Liver (tissue), 8 donors: ENCODE measurements at regions not wholly inside any gene's neighbourhood (a gene's known extent, or its start where the extent isn't known, plus 50 kb on each side); places are given as distances from the start of the nearest gene placed in this dataset.

Source experiments
- DNase-seq: peaks from one replicate; pipeline ENCODE4 v3.0.0-alpha.2; 2017; ENCODE audit warnings: low spot score
- H3K27ac ChIP-seq, 2 donors: one replicate each; pipeline ENCODE4 v1.7.0; 2013; ENCODE audit warnings: inconsistent platforms in 2 of 2, low read length in 2 of 2, control low read depth in 1 of 2, low read depth in 1 of 2, mild to moderate bottlenecking in 1 of 2
- H3K27me3 ChIP-seq, 4 donors: one replicate each; pipeline versions ENCODE4 v1.6.1 to v1.7.0; 2013; ENCODE audit warnings: low read length in 3 of 4, inconsistent platforms in 1 of 4, mild to moderate bottlenecking in 1 of 4, moderate library complexity in 1 of 4; ENCODE audit not compliant: control insufficient read depth in 4 of 4, insufficient read depth in 4 of 4
- H3K36me3 ChIP-seq, 4 donors: one replicate each; pipeline versions ENCODE4 v1.6.1 to v1.7.0; 2013; ENCODE audit warnings: low read length in 3 of 4, mild to moderate bottlenecking in 3 of 4, low read depth in 1 of 4, moderate library complexity in 1 of 4; ENCODE audit not compliant: control insufficient read depth in 4 of 4, insufficient read depth in 3 of 4
- H3K4me1 ChIP-seq, 4 donors: one replicate each; pipeline versions ENCODE4 v1.6.1 to v1.7.0; 2013; ENCODE audit warnings: low read length in 3 of 4, mild to moderate bottlenecking in 3 of 4, moderate library complexity in 1 of 4; ENCODE audit not compliant: control insufficient read depth in 4 of 4, insufficient read depth in 4 of 4
- H3K4me3 ChIP-seq, 3 donors: one replicate each; pipeline versions ENCODE4 v1.6.1 to v1.7.0; 2013; ENCODE audit warnings: low read length in 3 of 3, control low read depth in 1 of 3, low read depth in 1 of 3, mild to moderate bottlenecking in 1 of 3
- H3K9ac ChIP-seq, 2 donors: one replicate each; pipeline ENCODE4 v1.7.0; 2013; ENCODE audit warnings: low read length in 2 of 2, mild to moderate bottlenecking in 2 of 2, moderate library complexity in 2 of 2, control low read depth in 1 of 2, low read depth in 1 of 2
- H3K9me3 ChIP-seq, 4 donors: one replicate each; pipeline versions ENCODE4 v1.6.1 to v1.7.0; 2013; ENCODE audit warnings: low read length in 3 of 4; ENCODE audit not compliant: control insufficient read depth in 4 of 4
- EGR1 ChIP-seq, 2 donors: IDR thresholded peaks; 2 replicates each; pipeline ENCODE4 v1.6.1; 2016 to 2018; ENCODE audit warnings: antibody characterized with exemption in 2 of 2, low read depth in 2 of 2
- FOXA1 ChIP-seq: IDR thresholded peaks from 2 replicates; pipeline ENCODE4 v1.6.1; 2016; ENCODE audit warnings: antibody characterized with exemption
- GABPA ChIP-seq, 2 donors: IDR thresholded peaks in 1 of 2; conservative IDR thresholded peaks in 1 of 2; 2 replicates each; pipeline ENCODE4 v1.6.1; 2016; ENCODE audit warnings: antibody characterized with exemption in 2 of 2, mild to moderate bottlenecking in 1 of 2, moderate library complexity in 1 of 2
- HNF4G ChIP-seq: IDR thresholded peaks from 2 replicates; pipeline ENCODE4 v1.6.1; 2016; ENCODE audit warnings: antibody characterized with exemption
- JUND ChIP-seq, 2 donors: IDR thresholded peaks; 2 replicates each; pipeline ENCODE4 v1.6.1; 2016; ENCODE audit warnings: antibody characterized with exemption in 2 of 2
- NR2F2 ChIP-seq: IDR thresholded peaks from 2 replicates; pipeline ENCODE4 v1.6.1; 2016; ENCODE audit warnings: antibody characterized with exemption
- RAD21 ChIP-seq, 2 donors: IDR thresholded peaks; 2 replicates each; pipeline ENCODE4 v1.6.1; 2016; ENCODE audit warnings: antibody characterized with exemption in 2 of 2, mild to moderate bottlenecking in 2 of 2
- SP1 ChIP-seq: IDR thresholded peaks from 2 replicates; pipeline ENCODE4 v1.6.1; 2018; ENCODE audit warnings: antibody characterized with exemption, mild to moderate bottlenecking
- TAF1 ChIP-seq: conservative IDR thresholded peaks from 2 replicates; pipeline ENCODE4 v1.6.1; 2016; ENCODE audit warnings: antibody characterized with exemption, mild to moderate bottlenecking
- WGBS: extraction: QIAGEN DNeasy Blood & Tissue Kit; methylation state at CpG from one replicate; pipeline ENCODE4 v1.1.7; 2013; 5-methylcytosine and 5-hydroxymethylcytosine counted together
- TF ChIP-seq, protein P1 (sequence below): IDR thresholded peaks from 2 replicates; pipeline ENCODE4 v1.6.1; 2016; ENCODE audit warnings: antibody characterized with exemption, mild to moderate bottlenecking
- TF ChIP-seq, protein P2 (sequence below): IDR thresholded peaks from 2 replicates; pipeline ENCODE4 v1.6.1; 2016; ENCODE audit warnings: antibody characterized with exemption
- TF ChIP-seq, protein P3 (sequence below): fragments of 150-350 bp; IDR thresholded peaks from 2 replicates; pipeline ENCODE4 v1.5.1; 2017; ENCODE audit warnings: improper control_type of control experiment, low read depth, low read length; ENCODE audit not compliant: missing input control
- TF ChIP-seq, protein P4 (sequence below): IDR thresholded peaks from 2 replicates; pipeline ENCODE4 v1.6.1; 2016; ENCODE audit warnings: antibody characterized with exemption
- donor health status: healthy.
- donor health status: healthy.
- donor health status: healthy.
- donor health status: healthy.
- donor health status: healthy.

DNA sequence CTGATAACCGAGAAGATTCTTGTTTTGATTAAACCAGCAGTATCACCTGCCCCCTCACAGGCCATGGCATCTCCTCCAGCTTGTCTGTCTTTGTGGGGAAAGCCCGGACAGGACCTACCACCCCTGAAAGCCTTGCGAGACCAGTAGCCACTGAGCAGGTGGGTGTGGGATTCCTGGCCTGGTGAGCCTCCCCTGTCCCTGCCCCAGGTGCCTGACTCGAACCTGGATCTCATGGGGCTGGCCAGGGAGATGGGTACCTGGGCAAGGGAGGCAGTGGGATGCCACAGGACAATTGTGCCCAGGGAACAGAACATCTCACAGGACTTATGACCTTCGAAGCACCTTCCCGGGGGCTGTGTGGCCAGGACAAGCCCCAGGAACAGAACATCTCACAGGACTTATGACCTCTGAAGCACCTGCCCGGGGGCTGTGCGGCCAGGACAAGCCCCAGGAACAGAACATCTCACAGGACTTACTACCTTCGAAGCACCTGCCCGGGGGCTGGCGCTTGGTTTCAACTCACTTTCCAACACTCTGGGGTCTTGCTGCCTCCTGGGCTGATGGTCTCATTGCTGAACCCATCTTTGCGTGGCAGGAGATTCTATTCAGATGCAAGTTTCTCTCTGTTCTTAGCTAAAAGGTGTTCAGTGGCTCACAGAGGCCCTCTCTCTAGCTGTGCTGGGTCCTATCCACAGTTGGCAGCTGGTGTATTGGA, 854.5 kb downstream of the BRD1 start:
- H3K4me3 ChIP-seq, result no peak overlapping the region
- peaks cover 0 to 3% (median under 1%) of the 10 kb centered on the region in 4 donors for H3K27me3 ChIP-seq

More for the DNA sequence above, 854.5 kb downstream of the BRD1 start:
- H3K27ac ChIP-seq, result no peak overlapping the region
- H3K9me3 ChIP-seq, result no peaks in the 10 kb centered on the region
- TF ChIP-seq, protein P1, sequence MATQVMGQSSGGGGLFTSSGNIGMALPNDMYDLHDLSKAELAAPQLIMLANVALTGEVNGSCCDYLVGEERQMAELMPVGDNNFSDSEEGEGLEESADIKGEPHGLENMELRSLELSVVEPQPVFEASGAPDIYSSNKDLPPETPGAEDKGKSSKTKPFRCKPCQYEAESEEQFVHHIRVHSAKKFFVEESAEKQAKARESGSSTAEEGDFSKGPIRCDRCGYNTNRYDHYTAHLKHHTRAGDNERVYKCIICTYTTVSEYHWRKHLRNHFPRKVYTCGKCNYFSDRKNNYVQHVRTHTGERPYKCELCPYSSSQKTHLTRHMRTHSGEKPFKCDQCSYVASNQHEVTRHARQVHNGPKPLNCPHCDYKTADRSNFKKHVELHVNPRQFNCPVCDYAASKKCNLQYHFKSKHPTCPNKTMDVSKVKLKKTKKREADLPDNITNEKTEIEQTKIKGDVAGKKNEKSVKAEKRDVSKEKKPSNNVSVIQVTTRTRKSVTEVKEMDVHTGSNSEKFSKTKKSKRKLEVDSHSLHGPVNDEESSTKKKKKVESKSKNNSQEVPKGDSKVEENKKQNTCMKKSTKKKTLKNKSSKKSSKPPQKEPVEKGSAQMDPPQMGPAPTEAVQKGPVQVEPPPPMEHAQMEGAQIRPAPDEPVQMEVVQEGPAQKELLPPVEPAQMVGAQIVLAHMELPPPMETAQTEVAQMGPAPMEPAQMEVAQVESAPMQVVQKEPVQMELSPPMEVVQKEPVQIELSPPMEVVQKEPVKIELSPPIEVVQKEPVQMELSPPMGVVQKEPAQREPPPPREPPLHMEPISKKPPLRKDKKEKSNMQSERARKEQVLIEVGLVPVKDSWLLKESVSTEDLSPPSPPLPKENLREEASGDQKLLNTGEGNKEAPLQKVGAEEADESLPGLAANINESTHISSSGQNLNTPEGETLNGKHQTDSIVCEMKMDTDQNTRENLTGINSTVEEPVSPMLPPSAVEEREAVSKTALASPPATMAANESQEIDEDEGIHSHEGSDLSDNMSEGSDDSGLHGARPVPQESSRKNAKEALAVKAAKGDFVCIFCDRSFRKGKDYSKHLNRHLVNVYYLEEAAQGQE, result no peak
- TF ChIP-seq JUND (IDR thresholded peaks at IDR 0.05), result no peak
- TF ChIP-seq, protein P2, sequence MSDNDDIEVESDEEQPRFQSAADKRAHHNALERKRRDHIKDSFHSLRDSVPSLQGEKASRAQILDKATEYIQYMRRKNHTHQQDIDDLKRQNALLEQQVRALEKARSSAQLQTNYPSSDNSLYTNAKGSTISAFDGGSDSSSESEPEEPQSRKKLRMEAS, result no peak
- no peak for TF ChIP-seq RAD21 (IDR thresholded peaks at IDR 0.05)
- TF ChIP-seq, protein P3, sequence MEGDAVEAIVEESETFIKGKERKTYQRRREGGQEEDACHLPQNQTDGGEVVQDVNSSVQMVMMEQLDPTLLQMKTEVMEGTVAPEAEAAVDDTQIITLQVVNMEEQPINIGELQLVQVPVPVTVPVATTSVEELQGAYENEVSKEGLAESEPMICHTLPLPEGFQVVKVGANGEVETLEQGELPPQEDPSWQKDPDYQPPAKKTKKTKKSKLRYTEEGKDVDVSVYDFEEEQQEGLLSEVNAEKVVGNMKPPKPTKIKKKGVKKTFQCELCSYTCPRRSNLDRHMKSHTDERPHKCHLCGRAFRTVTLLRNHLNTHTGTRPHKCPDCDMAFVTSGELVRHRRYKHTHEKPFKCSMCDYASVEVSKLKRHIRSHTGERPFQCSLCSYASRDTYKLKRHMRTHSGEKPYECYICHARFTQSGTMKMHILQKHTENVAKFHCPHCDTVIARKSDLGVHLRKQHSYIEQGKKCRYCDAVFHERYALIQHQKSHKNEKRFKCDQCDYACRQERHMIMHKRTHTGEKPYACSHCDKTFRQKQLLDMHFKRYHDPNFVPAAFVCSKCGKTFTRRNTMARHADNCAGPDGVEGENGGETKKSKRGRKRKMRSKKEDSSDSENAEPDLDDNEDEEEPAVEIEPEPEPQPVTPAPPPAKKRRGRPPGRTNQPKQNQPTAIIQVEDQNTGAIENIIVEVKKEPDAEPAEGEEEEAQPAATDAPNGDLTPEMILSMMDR, result no peak
- TF ChIP-seq FOXA1, result no peak
- no peak for TF ChIP-seq SP1
- TF ChIP-seq, protein P4, sequence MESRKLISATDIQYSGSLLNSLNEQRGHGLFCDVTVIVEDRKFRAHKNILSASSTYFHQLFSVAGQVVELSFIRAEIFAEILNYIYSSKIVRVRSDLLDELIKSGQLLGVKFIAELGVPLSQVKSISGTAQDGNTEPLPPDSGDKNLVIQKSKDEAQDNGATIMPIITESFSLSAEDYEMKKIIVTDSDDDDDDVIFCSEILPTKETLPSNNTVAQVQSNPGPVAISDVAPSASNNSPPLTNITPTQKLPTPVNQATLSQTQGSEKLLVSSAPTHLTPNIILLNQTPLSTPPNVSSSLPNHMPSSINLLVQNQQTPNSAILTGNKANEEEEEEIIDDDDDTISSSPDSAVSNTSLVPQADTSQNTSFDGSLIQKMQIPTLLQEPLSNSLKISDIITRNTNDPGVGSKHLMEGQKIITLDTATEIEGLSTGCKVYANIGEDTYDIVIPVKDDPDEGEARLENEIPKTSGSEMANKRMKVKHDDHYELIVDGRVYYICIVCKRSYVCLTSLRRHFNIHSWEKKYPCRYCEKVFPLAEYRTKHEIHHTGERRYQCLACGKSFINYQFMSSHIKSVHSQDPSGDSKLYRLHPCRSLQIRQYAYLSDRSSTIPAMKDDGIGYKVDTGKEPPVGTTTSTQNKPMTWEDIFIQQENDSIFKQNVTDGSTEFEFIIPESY, result no peak
- TF ChIP-seq GABPA (IDR thresholded peaks at IDR 0.05 in 1 of 2, conservative IDR thresholded peaks at IDR 0.05 in 1 of 2), result no peak
- TF ChIP-seq HNF4G, result no peak
- TF ChIP-seq NR2F2, result no peak
- TF ChIP-seq TAF1, result no peak
- TF ChIP-seq EGR1 (IDR thresholded peaks at IDR 0.05; ENCODE audit: low read depth in 2 of 2), result no peak
- H3K36me3 ChIP-seq, result no peaks in the 10 kb centered on the region
- H3K9ac ChIP-seq, result no peak overlapping the region
- no peaks in the 10 kb centered on the region for H3K4me1 ChIP-seq
- no peak for DNase-seq
- WGBS, result 77% methylated on average over 12 of the region's 12 CpGs
